Esophagus squamous epithelium (tissue), 4 donors: ENCODE measurements at regions not wholly inside any gene's neighbourhood (a gene's known extent, or its start where the extent isn't known, plus 50 kb on each side); places are given as distances from the start of the nearest gene placed in this dataset.
"Not testable (repeated sequence)": the region's sequence is repeated elsewhere in the genome, so short reads cannot be mapped to it uniquely, and the experiment has no call there.

Experiments used
- POLR2A ChIP-seq, 4 donors: fragments of 450-650 bp; IDR thresholded peaks; one replicate each; pipeline ENCODE4 v1.6.1; 2017; ENCODE audit warnings: antibody characterized with exemption in 4 of 4, mild to moderate bottlenecking in 4 of 4, moderate library complexity in 3 of 4
- TF ChIP-seq, protein P1 (sequence below), 6 experiments: fragments of 450-650 bp in 4 of 6; fragments of 200-600 bp in 2 of 6; sonication (generic) in 2 of 6; IDR thresholded peaks; one replicate each; pipeline ENCODE4 v1.5.1; 2016 to 2019; ENCODE audit warnings: antibody characterized with exemption in 6 of 6, mild to moderate bottlenecking in 4 of 6, moderate library complexity in 4 of 6

DNA sequence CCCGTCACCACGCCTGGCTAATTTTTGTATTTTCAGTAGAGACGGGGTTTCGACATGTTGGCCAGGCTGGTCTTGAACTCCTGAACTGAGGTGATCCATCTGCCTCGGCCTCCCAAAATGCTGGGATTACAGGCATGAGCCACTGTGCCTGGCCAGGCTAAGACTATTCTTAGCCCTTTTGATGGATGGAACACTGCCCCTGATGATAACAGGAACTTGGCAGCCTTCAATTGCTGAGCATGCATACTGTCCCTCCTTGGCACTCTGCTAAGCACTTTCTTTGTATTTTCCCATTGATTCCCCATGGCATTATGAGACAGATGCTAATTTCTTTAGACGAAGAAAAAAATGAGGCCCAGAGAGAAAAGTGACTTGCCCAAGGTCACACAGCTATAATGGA, 457.6 kb downstream of the GOLGA6L6 start:
- TF ChIP-seq, protein P1, sequence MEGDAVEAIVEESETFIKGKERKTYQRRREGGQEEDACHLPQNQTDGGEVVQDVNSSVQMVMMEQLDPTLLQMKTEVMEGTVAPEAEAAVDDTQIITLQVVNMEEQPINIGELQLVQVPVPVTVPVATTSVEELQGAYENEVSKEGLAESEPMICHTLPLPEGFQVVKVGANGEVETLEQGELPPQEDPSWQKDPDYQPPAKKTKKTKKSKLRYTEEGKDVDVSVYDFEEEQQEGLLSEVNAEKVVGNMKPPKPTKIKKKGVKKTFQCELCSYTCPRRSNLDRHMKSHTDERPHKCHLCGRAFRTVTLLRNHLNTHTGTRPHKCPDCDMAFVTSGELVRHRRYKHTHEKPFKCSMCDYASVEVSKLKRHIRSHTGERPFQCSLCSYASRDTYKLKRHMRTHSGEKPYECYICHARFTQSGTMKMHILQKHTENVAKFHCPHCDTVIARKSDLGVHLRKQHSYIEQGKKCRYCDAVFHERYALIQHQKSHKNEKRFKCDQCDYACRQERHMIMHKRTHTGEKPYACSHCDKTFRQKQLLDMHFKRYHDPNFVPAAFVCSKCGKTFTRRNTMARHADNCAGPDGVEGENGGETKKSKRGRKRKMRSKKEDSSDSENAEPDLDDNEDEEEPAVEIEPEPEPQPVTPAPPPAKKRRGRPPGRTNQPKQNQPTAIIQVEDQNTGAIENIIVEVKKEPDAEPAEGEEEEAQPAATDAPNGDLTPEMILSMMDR (IDR thresholded peaks at IDR 0.05) = not testable (repeated sequence)
- TF ChIP-seq POLR2A (IDR thresholded peaks at IDR 0.05) = not testable (repeated sequence)
